Loucy (cell line): ENCODE measurements at regions not wholly inside any gene's neighbourhood (a gene's known extent, or its start where the extent isn't known, plus 50 kb on each side); places are given as distances from the start of the nearest gene placed in this dataset.

Source experiments
- EZH2phosphoT487 ChIP-seq: fragments of 200-600 bp; IDR thresholded peaks from 2 replicates; pipeline ENCODE4 v1.6.1; 2018; ENCODE audit warnings: antibody characterized with exemption, mild to moderate bottlenecking, moderate library complexity, borderline replicate concordance
- TF ChIP-seq, protein P1 (sequence below): fragments of 200-600 bp; sonication (generic); conservative IDR thresholded peaks from 2 replicates; pipeline ENCODE4 v1.5.1; 2014; ENCODE audit warnings: mild to moderate bottlenecking, antibody characterized with exemption, low read length

- TF ChIP-seq, protein P1, sequence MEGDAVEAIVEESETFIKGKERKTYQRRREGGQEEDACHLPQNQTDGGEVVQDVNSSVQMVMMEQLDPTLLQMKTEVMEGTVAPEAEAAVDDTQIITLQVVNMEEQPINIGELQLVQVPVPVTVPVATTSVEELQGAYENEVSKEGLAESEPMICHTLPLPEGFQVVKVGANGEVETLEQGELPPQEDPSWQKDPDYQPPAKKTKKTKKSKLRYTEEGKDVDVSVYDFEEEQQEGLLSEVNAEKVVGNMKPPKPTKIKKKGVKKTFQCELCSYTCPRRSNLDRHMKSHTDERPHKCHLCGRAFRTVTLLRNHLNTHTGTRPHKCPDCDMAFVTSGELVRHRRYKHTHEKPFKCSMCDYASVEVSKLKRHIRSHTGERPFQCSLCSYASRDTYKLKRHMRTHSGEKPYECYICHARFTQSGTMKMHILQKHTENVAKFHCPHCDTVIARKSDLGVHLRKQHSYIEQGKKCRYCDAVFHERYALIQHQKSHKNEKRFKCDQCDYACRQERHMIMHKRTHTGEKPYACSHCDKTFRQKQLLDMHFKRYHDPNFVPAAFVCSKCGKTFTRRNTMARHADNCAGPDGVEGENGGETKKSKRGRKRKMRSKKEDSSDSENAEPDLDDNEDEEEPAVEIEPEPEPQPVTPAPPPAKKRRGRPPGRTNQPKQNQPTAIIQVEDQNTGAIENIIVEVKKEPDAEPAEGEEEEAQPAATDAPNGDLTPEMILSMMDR = no peak
- no peak for TF ChIP-seq EZH2phosphoT487
These were observed 156.2 kb downstream of the ZMAT3 start for GRCh38 chr3:178915365-178915764.
